GM12878 (cell line): ENCODE measurements at regions not wholly inside any gene's neighbourhood (a gene's known extent, or its start where the extent isn't known, plus 50 kb on each side); places are given as distances from the start of the nearest gene placed in this dataset.

Experiments used
- ATAC-seq: fragments of 200-7000 bp; cut with Tn5 transposase; 3 replicates; pipeline ENCODE4 v1.9.1; 2020; ENCODE audit warnings: mild to moderate bottlenecking, moderate library complexity
- BruUV-seq: library from RNA; stranded (reverse); fragments of 400-500 nt; replicated peaks from 2 replicates; lab custom pipeline; 2021; lab: Mats Ljungman, UMichigan
- CTCF ChIA-PET: fragments of 300-600 bp; sonication (Branson Sonifier 250); formaldehyde crosslinking; extraction: SDS; loops from one replicate; lab custom pipeline; 2021; ENCODE audit warnings: inconsistent platforms; lab: Yijun Ruan, JAX
- POLR2A ChIA-PET: fragments of 350-600 bp; formaldehyde crosslinking; extraction: SDS; loops from one replicate; lab custom pipeline; 2021; ENCODE audit warnings: inconsistent platforms; lab: Charles Lee
- RAD21 ChIA-PET: fragments of 300-600 bp; sonication (Branson Sonifier 250); formaldehyde crosslinking; loops from one replicate; lab custom pipeline; 2023; ENCODE audit warnings: antibody characterized with exemption; ENCODE audit not compliant: unreplicated experiment; lab: Charles Lee
- SMC1A ChIA-PET: fragments of 300-600 bp; sonication (Branson Sonifier 250); formaldehyde crosslinking; loops from one replicate; lab custom pipeline; 2023; ENCODE audit not compliant: unreplicated experiment, uncharacterized antibody; lab: Charles Lee
- DNase-seq: peaks from one replicate; pipeline ENCODE4 v3.0.0-alpha.2; 2011; ENCODE audit warnings: low read depth, low spot score
- FAIRE-seq: peaks from 3 replicates; lab custom pipeline; 2011; peaks lifted over from hg19 to GRCh38; lab: Jason Lieb, UNC
- H2AFZ ChIP-seq: 2 replicates; pipeline ENCODE4 v1.6.0; 2011; ENCODE audit warnings: low read depth, low read length, control low read depth; ENCODE audit not compliant: control insufficient read depth
- H3K27ac ChIP-seq: 2 replicates; pipeline ENCODE4 v1.5.1; 2011; ENCODE audit warnings: control low read depth; ENCODE audit not compliant: control insufficient read depth, insufficient read depth
- H3K27me3 ChIP-seq, 2 experiments: replicated peaks in 1 of 2; 2 replicates each; pipeline versions ENCODE4 v1.6.0 to v1.6.1; 2011; ENCODE audit warnings: low read length in 1 of 2; ENCODE audit not compliant: control insufficient read depth in 2 of 2, insufficient read depth in 2 of 2
- H3K36me3 ChIP-seq, 2 experiments: 2 replicates each; pipeline ENCODE4 v1.5.1; 2011; ENCODE audit warnings: low read length in 1 of 2; ENCODE audit not compliant: control insufficient read depth in 2 of 2, insufficient read depth in 2 of 2
- H3K4me1 ChIP-seq: 2 replicates; pipeline ENCODE4 v1.6.1; 2011; ENCODE audit warnings: mild to moderate bottlenecking, low read length, moderate library complexity, mixed read lengths; ENCODE audit not compliant: control insufficient read depth, insufficient read depth
- H3K4me2 ChIP-seq: 2 replicates; pipeline ENCODE4 v1.6.0; 2011; ENCODE audit warnings: control low read depth; ENCODE audit not compliant: control insufficient read depth, insufficient read depth
- H3K4me3 ChIP-seq: fragments of 200-600 bp; sonication (generic); 2 replicates; pipeline ENCODE4 v1.5.1; 2016
- H3K79me2 ChIP-seq: 2 replicates; pipeline ENCODE4 v1.6.0; 2011; ENCODE audit warnings: low read length; ENCODE audit not compliant: control insufficient read depth, insufficient read depth
- H3K9ac ChIP-seq: 2 replicates; pipeline ENCODE4 v1.8.0; 2011; ENCODE audit warnings: low read length, control low read depth, mixed read lengths; ENCODE audit not compliant: control insufficient read depth, insufficient read depth
- H3K9me3 ChIP-seq: replicated peaks from 3 replicates; pipeline ENCODE4 v1.5.1; 2011; ENCODE audit warnings: mild to moderate bottlenecking, low read length; ENCODE audit not compliant: control insufficient read depth, insufficient read depth
- H4K20me1 ChIP-seq: 2 replicates; pipeline ENCODE4 v1.6.0; 2011; ENCODE audit not compliant: control insufficient read depth, insufficient read depth
- ATF7 ChIP-seq: fragments of 450-650 bp; IDR thresholded peaks from 2 replicates; pipeline ENCODE4 v1.6.1; 2016; ENCODE audit warnings: low read depth, mild to moderate bottlenecking
- BMI1 ChIP-seq: fragments of 450-650 bp; IDR thresholded peaks from 2 replicates; pipeline ENCODE4 v1.6.1; 2016; ENCODE audit warnings: mild to moderate bottlenecking, moderate library complexity, borderline replicate concordance
- CBFB ChIP-seq: IDR thresholded peaks from 2 replicates; pipeline ENCODE4 v1.6.1; 2016; ENCODE audit warnings: antibody characterized with exemption, low read depth
- ESRRA ChIP-seq: IDR thresholded peaks from 2 replicates; pipeline ENCODE4 v1.6.1; 2012; ENCODE audit warnings: mild to moderate bottlenecking, low read length, improper control_type of control experiment
- FOS ChIP-seq: IDR thresholded peaks from 3 replicates; pipeline ENCODE4 v1.6.1; 2011; ENCODE audit warnings: borderline replicate concordance; ENCODE audit not compliant: insufficient read length; ENCODE audit errors: extremely low read depth
- FOXK2 ChIP-seq: fragments of 450-650 bp; IDR thresholded peaks from 2 replicates; pipeline ENCODE4 v1.6.1; 2017; ENCODE audit warnings: mild to moderate bottlenecking, moderate library complexity
- FOXM1 ChIP-seq: IDR thresholded peaks from 2 replicates; pipeline ENCODE4 v1.6.1; 2012; ENCODE audit warnings: low read depth, mild to moderate bottlenecking, inconsistent platforms, low read length, moderate library complexity
- HDAC2 ChIP-seq: fragments of 200-600 bp; sonication (generic); IDR thresholded peaks from 2 replicates; pipeline ENCODE4 v1.6.1; 2017
- HDAC6 ChIP-seq: fragments of 200-600 bp; sonication (generic); IDR thresholded peaks from one replicate; pipeline ENCODE4 v1.8.0; 2017; ENCODE audit warnings: antibody characterized with exemption; ENCODE audit not compliant: unreplicated experiment
- KAT2A ChIP-seq: conservative IDR thresholded peaks from 2 replicates; pipeline ENCODE4 v1.6.1; 2011; ENCODE audit warnings: low read depth, low read length; ENCODE audit not compliant: control insufficient read depth
- MEF2B ChIP-seq: fragments of 450-650 bp; IDR thresholded peaks from 2 replicates; pipeline ENCODE4 v1.6.1; 2018; ENCODE audit warnings: mild to moderate bottlenecking, moderate library complexity; ENCODE audit not compliant: partially characterized antibody, poor library complexity, severe bottlenecking
- NBN ChIP-seq: fragments of 450-650 bp; IDR thresholded peaks from 2 replicates; pipeline ENCODE4 v1.6.1; 2016
- NFIC ChIP-seq: IDR thresholded peaks from 2 replicates; pipeline ENCODE4 v1.6.1; 2012; ENCODE audit warnings: low read depth, mild to moderate bottlenecking, inconsistent platforms, low read length, moderate library complexity
- PBX3 ChIP-seq: IDR thresholded peaks from 2 replicates; pipeline ENCODE4 v1.6.1; 2011; ENCODE audit warnings: mild to moderate bottlenecking, low read depth, low read length, moderate library complexity; ENCODE audit not compliant: insufficient replicate concordance
- RELA ChIP-seq: fragments of 450-650 bp; IDR thresholded peaks from 2 replicates; pipeline ENCODE4 v1.8.0; 2014; ENCODE audit warnings: borderline replicate concordance; ENCODE audit not compliant: partially characterized antibody
- STAT3 ChIP-seq: IDR thresholded peaks from 2 replicates; pipeline ENCODE4 v1.6.1; 2011; ENCODE audit warnings: low read depth, low read length, improper control_type of control experiment
- SUPT20H ChIP-seq: IDR thresholded peaks from 2 replicates; pipeline ENCODE4 v1.6.1; 2011; ENCODE audit warnings: low read depth, mild to moderate bottlenecking, low read length, moderate library complexity, borderline replicate concordance; ENCODE audit not compliant: control insufficient read depth
- TAF1 ChIP-seq: IDR thresholded peaks from 2 replicates; pipeline ENCODE4 v1.6.1; 2011; ENCODE audit warnings: mild to moderate bottlenecking, low read depth, low read length, borderline replicate concordance
- YBX1 ChIP-seq: fragments of 450-650 bp; IDR thresholded peaks from 2 replicates; pipeline ENCODE4 v1.6.1; 2016; ENCODE audit warnings: antibody characterized with exemption
- WGBS: methylation state at CpG from one replicate; pipeline ENCODE4 v1.1.6; 2016; ENCODE audit warnings: low lambda C conversion rate; ENCODE audit not compliant: insufficient replicate concordance, insufficient coverage; ENCODE audit errors: missing lambda C conversion rate; 5-methylcytosine and 5-hydroxymethylcytosine counted together
- in situ Hi-C: fragments of 300-500 bp; cut with MboI; formaldehyde crosslinking; loops from 9 replicates; pipeline ENCODE4 v1.14.3; 2018; ENCODE audit warnings: mixed read lengths
- intact Hi-C: fragments of 100-400 bp; cut with micrococcal nuclease; formaldehyde crosslinking; loops from one replicate; pipeline ENCODE4 v1.14.2; 2022; ENCODE audit not compliant: unreplicated experiment
- TF ChIP-seq, protein P1 (sequence below): fragments of 450-650 bp; formaldehyde crosslinking; IDR thresholded peaks from 2 replicates; pipeline ENCODE4 v1.4.0; 2022; ENCODE audit warnings: mild to moderate bottlenecking, moderate library complexity

DNA sequence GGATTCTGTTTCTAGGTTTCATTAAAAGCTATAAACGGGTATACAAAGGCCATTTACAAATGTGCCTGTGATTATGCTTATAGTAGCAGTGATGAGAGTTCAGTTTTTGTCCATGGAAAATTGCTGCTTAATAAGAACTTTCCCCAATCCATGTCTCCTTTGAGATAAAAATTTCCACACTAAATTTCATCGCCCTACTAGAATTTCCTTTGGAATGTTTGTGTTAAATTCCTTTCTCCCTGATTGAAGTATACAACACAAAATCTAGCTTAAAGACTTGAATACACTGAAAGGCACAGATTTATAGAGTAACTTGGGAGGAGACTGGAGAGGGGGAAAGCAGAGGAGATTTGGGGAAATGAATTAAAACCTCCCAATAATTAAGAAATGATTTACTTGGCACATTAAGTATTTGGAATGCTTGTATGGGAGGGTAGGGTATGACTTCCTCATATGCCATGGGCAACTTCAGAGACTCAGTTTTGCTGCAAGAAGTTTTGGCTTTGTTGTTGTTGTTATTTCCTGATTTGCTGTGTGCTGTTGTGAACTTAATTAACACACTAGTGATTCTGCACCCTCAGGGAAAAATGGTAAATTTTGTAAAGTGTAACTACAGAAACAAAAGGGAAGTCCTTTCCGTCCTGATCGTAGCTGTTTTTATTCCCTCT is 157.6 kb upstream of the LMO4 start:
- no peaks in the 10 kb centered on the region for H3K4me1 ChIP-seq
- WGBS, result 51% methylated on average over 4 of the region's 4 CpGs
- no peaks in the 10 kb centered on the region for H3K79me2 ChIP-seq
- no peak overlapping the region for H3K4me3 ChIP-seq
- H2AFZ ChIP-seq, result no peak overlapping the region
- no peak overlapping the region for H3K4me2 ChIP-seq
- SMC1A ChIA-PET, result interaction anchor here (0.8 to 1.3 kb wide), 3 partner anchors 14 to 35 kb away, joined by 3 read pairs; no protein-coding TSS in a partner anchor
- H3K27me3 ChIP-seq, result peaks cover 0 to 7% of the 10 kb centered on the region in 2 experiments; a peak in 2 of 4 replicates
- POLR2A ChIA-PET, result no interaction called here
- H3K27ac ChIP-seq, result no peak overlapping the region
- DNase-seq (no peak), ATAC-seq (no peak), FAIRE-seq (no peak)
- no peaks in the 10 kb centered on the region for H4K20me1 ChIP-seq
- no peak overlapping the region for H3K9ac ChIP-seq
- H3K9me3 ChIP-seq, result no peaks in the 10 kb centered on the region
- no peaks in the 10 kb centered on the region for H3K36me3 ChIP-seq
- in situ Hi-C loops (no loop called here), intact Hi-C loops (no loop called here)
- no peak for TF ChIP-seq ESRRA
- no peak for TF ChIP-seq FOXK2
- no peak for TF ChIP-seq PBX3
- no peak for TF ChIP-seq CBFB
- TF ChIP-seq FOS, result no peak
- no peak for TF ChIP-seq HDAC6
- TF ChIP-seq SUPT20H, result no peak
- no peak for TF ChIP-seq NBN
- no peak for TF ChIP-seq MEF2B
- TF ChIP-seq KAT2A, result no peak
- TF ChIP-seq STAT3, result no peak
- TF ChIP-seq RELA, result no peak
- no peak for TF ChIP-seq TAF1
- TF ChIP-seq YBX1, result no peak
- no peak for TF ChIP-seq HDAC2
- TF ChIP-seq FOXM1, result no peak
- no peak for TF ChIP-seq BMI1
- TF ChIP-seq, protein P1, sequence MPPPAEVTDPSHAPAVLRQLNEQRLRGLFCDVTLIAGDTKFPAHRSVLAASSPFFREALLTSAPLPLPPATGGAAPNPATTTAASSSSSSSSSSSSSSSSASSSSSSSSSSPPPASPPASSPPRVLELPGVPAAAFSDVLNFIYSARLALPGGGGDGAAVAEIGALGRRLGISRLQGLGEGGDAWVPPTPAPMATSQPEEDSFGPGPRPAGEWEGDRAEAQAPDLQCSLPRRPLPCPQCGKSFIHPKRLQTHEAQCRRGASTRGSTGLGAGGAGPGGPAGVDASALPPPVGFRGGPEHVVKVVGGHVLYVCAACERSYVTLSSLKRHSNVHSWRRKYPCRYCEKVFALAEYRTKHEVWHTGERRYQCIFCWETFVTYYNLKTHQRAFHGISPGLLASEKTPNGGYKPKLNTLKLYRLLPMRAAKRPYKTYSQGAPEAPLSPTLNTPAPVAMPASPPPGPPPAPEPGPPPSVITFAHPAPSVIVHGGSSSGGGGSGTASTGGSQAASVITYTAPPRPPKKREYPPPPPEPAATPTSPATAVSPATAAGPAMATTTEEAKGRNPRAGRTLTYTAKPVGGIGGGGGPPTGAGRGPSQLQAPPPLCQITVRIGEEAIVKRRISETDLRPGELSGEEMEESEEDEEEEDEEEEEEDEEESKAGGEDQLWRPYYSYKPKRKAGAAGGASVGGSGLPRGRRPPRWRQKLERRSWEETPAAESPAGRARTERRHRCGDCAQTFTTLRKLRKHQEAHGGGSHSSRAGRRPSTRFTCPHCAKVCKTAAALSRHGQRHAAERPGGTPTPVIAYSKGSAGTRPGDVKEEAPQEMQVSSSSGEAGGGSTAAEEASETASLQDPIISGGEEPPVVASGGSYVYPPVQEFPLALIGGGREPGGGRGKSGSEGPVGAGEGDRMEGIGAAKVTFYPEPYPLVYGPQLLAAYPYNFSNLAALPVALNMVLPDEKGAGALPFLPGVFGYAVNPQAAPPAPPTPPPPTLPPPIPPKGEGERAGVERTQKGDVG, result no peak
- no peak for TF ChIP-seq ATF7
- no peak for TF ChIP-seq NFIC
- CTCF ChIA-PET, result interaction anchor here (0.6 to 0.7 kb wide), 3 partner anchors 55 to 520 kb away, joined by 3 read pairs; no protein-coding TSS in a partner anchor
- RAD21 ChIA-PET, result interaction anchor here (1.0 kb wide), 1 partner anchor 37 kb away, joined by 4 read pairs; no protein-coding TSS in a partner anchor
- BruUV-seq, result no TSS peak
